ENCODE measurements at regions not wholly inside any gene's neighbourhood (a gene's known extent, or its start where the extent isn't known, plus 50 kb on each side); places are given as distances from the start of the nearest gene placed in this dataset.

DNA sequence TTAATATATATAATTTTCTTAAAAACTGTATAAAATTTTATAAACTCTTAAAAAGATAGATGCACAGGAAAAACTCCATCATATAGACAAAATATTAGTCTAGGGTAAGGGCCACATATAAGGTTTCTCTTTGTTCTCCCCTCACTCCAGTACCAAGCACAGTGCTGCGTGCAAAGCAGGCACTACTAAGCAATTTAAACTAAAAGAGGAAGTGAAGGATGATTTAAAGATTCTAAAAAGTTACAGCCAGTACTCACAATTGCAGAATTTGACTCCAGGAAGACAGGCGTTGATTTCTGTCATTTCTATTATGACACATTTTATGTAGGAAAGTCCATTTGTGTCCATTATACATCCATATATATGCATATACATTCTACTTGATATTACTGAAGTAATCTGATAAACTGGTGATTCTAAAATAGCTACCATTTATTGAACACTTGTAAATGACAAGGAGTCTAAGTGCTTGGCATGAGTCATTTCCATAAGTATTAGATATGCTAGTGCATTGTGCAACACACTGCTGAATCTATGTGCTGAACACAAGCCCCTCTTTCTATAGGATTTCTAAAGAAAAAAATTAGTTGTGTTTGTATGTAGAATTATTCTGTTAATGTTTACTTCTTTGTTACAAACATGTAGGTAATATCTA is 785.5 kb upstream of the ARRDC4 start:
- Histone ChIP-seq H2AFZ (ENCODE audit: low read depth, low read length) (no peak overlapping the region), H3K79me2 (ENCODE audit: control insufficient read depth, insufficient read depth, low read length) (no peaks in the 10 kb centered on the region), H3K9me3 (replicated peaks; ENCODE audit: control insufficient read depth, insufficient read depth, low read depth, low read length) (no peaks in the 10 kb centered on the region; the same call in 1 of the 2 replicates), H3K4me2 (ENCODE audit: insufficient read depth, low read length) (no peak overlapping the region), H3K4me3 (no peak overlapping the region), H3K27me3 (ENCODE audit: control insufficient read depth in 2 of 2, insufficient read depth in 2 of 2, low read length in 2 of 2) (no peaks in the 10 kb centered on the region), H4K20me1 (replicated peaks; ENCODE audit: control insufficient read depth, insufficient read depth, low read length) (no peaks in the 10 kb centered on the region), H3K36me3 (ENCODE audit: control insufficient read depth, insufficient read depth, low read length) (no peaks in the 10 kb centered on the region), H3K9ac (ENCODE audit: insufficient read depth in 1 of 2, low read depth in 2 of 2, low read length in 2 of 2) (no peak overlapping the region), H3K4me1 (replicated peaks in 1 of 2; ENCODE audit: control insufficient read depth in 2 of 2, insufficient read depth in 2 of 2, low read length in 2 of 2) (no peaks in the 10 kb centered on the region), H3K27ac (ENCODE audit: extremely low read depth, low read depth, low read length) (no peak overlapping the region), H3K9me1 (ENCODE audit: control insufficient read depth, insufficient read depth, low read length) (no peaks in the 10 kb centered on the region)
- ChIA-PET CTCF (ENCODE audit: low intra/inter-chr PET ratio) (no interaction called here), POLR2A (no interaction called here)
- in situ Hi-C loops (cut with MboI), result no loop called here
- no peak for TF ChIP-seq CTBP1 (IDR thresholded peaks at IDR 0.05; ENCODE audit: borderline replicate concordance)
- TF ChIP-seq, protein P1, sequence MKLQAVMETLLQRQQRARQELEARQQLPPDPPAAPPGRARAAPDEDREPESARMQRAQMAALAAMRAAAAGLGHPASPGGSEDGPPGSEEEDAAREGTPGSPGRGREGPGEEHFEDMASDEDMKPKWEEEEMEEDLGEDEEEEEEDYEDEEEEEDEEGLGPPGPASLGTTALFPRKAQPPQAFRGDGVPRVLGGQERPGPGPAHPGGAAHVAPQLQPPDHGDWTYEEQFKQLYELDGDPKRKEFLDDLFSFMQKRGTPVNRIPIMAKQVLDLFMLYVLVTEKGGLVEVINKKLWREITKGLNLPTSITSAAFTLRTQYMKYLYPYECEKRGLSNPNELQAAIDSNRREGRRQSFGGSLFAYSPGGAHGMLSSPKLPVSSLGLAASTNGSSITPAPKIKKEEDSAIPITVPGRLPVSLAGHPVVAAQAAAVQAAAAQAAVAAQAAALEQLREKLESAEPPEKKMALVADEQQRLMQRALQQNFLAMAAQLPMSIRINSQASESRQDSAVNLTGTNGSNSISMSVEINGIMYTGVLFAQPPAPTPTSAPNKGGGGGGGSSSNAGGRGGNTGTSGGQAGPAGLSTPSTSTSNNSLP (IDR thresholded peaks at IDR 0.05; ENCODE audit: borderline replicate concordance, low read depth, low read length), result no peak
- TF ChIP-seq, protein P2, sequence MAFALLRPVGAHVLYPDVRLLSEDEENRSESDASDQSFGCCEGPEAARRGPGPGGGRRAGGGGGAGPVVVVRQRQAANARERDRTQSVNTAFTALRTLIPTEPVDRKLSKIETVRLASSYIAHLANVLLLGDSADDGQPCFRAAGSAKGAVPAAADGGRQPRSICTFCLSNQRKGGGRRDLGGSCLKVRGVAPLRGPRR (CRISPR knock-in tag; IDR thresholded peaks at IDR 0.05), result no peak
- FAIRE-seq (no peak), ATAC-seq (no peak), DNase-seq (ENCODE audit: extremely low read depth in 1 of 4, low spot score in 3 of 4) (no peak)
- no TSS peak for BruUV-seq (replicated peaks)
- intact Hi-C loops (cut with micrococcal nuclease), result no loop called here
- WGBS (ENCODE audit: insufficient coverage, low coverage, missing lambda C conversion rate), result 4% methylated on average over 2 of the region's 2 CpGs

Measured in K562 (cell line).